LNCAP (cell line): ENCODE measurements at regions not wholly inside any gene's neighbourhood (a gene's known extent, or its start where the extent isn't known, plus 50 kb on each side); places are given as distances from the start of the nearest gene placed in this dataset.

ENCODE experiments used
- TF ChIP-seq, protein P1 (sequence below): fragments of 450-650 bp; IDR thresholded peaks from 2 replicates; pipeline ENCODE4 v1.5.1; 2017; ENCODE audit warnings: mild to moderate bottlenecking

GRCh38 chr1:209454340-209454994 lies 129.0 kb upstream of the CAMK1G start:
- TF ChIP-seq, protein P1, sequence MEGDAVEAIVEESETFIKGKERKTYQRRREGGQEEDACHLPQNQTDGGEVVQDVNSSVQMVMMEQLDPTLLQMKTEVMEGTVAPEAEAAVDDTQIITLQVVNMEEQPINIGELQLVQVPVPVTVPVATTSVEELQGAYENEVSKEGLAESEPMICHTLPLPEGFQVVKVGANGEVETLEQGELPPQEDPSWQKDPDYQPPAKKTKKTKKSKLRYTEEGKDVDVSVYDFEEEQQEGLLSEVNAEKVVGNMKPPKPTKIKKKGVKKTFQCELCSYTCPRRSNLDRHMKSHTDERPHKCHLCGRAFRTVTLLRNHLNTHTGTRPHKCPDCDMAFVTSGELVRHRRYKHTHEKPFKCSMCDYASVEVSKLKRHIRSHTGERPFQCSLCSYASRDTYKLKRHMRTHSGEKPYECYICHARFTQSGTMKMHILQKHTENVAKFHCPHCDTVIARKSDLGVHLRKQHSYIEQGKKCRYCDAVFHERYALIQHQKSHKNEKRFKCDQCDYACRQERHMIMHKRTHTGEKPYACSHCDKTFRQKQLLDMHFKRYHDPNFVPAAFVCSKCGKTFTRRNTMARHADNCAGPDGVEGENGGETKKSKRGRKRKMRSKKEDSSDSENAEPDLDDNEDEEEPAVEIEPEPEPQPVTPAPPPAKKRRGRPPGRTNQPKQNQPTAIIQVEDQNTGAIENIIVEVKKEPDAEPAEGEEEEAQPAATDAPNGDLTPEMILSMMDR: no peak

- TF ChIP-seq, protein P1: no peak
These were observed 128.4 kb upstream of the CAMK1G start for GRCh38 chr1:209455145-209455544.

GRCh38 chr1:209455661-209456358 lies 127.7 kb upstream of the CAMK1G start:
- TF ChIP-seq, protein P1: no peak

- TF ChIP-seq, protein P1: no peak
These were observed 126.6 kb upstream of the CAMK1G start for GRCh38 chr1:209456878-209457277.

DNA sequence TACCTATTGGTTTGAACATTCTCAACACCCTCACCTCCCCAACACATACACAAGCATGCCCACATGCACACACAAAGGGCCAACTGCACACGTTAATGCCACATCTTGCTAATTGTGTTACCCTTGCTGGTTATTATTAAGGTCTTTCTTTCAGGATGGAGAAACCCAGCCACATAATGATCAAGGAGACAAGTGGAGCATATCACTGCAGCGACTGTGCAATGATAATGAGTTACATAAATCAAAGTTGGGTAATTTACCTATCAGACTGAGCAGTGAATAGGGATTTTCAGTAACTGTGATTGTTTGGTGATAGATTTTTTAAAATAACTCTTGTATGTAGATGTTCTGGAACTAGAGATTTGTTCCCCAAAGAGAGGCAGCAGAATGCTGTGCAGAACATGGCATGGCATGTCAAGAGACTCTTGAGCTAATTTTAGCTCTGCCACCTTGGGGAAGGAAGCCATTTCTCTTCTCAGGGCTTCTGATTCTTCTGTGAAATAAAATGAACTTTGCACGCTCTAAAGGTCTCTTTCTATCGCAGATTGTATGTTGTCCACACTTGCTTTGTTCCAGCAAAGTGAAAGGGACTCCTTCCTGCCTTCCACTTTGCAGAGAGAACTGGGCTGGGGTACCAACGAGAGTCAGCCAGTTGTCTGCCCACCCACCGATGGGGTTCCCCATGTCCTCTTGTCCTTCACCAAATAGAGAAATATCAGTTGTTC lies 126.0 kb upstream of the CAMK1G start:
- TF ChIP-seq, protein P1: no peak

DNA sequence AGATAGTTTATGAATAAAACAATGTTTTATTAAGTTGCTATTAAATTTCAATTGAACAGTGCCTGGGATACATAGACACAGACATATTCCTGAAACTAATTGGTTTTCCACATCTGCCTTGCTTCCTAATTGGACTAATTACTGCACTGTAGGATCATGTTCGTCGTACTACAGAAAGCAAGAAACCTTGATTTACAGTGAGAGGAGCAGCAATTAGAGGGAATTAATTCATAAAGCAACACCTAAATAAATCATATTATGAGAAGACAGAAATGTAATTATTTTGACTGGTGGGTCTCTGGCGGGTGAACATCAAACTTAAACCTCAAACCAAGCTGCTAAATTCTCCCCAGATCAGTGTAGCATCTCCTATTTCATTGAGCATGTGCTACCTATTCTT lies 124.6 kb upstream of the CAMK1G start:
- TF ChIP-seq, protein P1: no peak

GRCh38 chr1:209461168-209461567 lies 122.3 kb upstream of the CAMK1G start:
- TF ChIP-seq, protein P1: no peak
